Cardiac septum (tissue), 1 donor: ENCODE measurements at regions not wholly inside any gene's neighbourhood (a gene's known extent, or its start where the extent isn't known, plus 50 kb on each side); places are given as distances from the start of the nearest gene placed in this dataset.

Source experiments
- DNase-seq: peaks from one replicate; pipeline ENCODE4 v3.0.0-alpha.2; 2020; ENCODE audit warnings: low spot score
- intact Hi-C: fragments of 100-400 bp; cut with DNase I; formaldehyde crosslinking; loops from one replicate; pipeline ENCODE4 v1.14.0; 2022
- donor health status: DM: no; HTN: no; CAD: no.

GRCh38 chr5:34597034-34598027 lies 58.8 kb upstream of the RAI14 start:
- intact Hi-C loops: no loop called here
- DNase-seq: no peak

GRCh38 chr5:34598177-34598794 lies 57.8 kb upstream of the RAI14 start:
- no peak for DNase-seq
- intact Hi-C loops: no loop called here

GRCh38 chr5:34599471-34600117 lies 56.5 kb upstream of the RAI14 start:
- no peak for DNase-seq
- intact Hi-C loops: no loop called here

- no peak for DNase-seq
- intact Hi-C loops: no loop called here
Measured at GRCh38 chr5:34600118-34600493, 56.0 kb upstream of the RAI14 start.

GRCh38 chr5:34603378-34603777 lies 52.8 kb upstream of the RAI14 start:
- DNase-seq: no peak
- intact Hi-C loops: no loop called here

GRCh38 chr5:34604119-34604675 lies 51.9 kb upstream of the RAI14 start:
- intact Hi-C loops: no loop called here

GRCh38 chr5:34606101-34606500 lies 50.0 kb upstream of the RAI14 start:
- intact Hi-C loops: no loop called here
- DNase-seq: no peak

More at GRCh38 chr5:34604119-34604675, 51.9 kb upstream of the RAI14 start:
- DNase-seq: no peak
